ENCODE measurements at regions not wholly inside any gene's neighbourhood (a gene's known extent, or its start where the extent isn't known, plus 50 kb on each side); places are given as distances from the start of the nearest gene placed in this dataset.

GRCh38 chr4:116872308-116872707 lies 213.1 kb downstream of the TRAM1L1 start:
- H3K18ac ChIP-seq (ENCODE audit: low read length): no peak overlapping the region
- no peak overlapping the region for H3K4ac ChIP-seq (ENCODE audit: low read length)
- no peak overlapping the region for H4K8ac ChIP-seq (ENCODE audit: low read depth, low read length)
- H3K9me3 ChIP-seq (replicated peaks in 1 of 2; ENCODE audit: control insufficient read depth in 2 of 2, insufficient read depth in 1 of 2, low read depth in 1 of 2, low read length in 2 of 2): no peaks in the 10 kb centered on the region
- H2AK5ac ChIP-seq (ENCODE audit: low read depth, low read length): no peak overlapping the region
- no peak overlapping the region for H3K4me2 ChIP-seq (ENCODE audit: insufficient read depth, low read length, poor library complexity, severe bottlenecking)
- no peak overlapping the region for H4K91ac ChIP-seq (ENCODE audit: low read depth, low read length, poor library complexity)
- no peak overlapping the region for H3K9ac ChIP-seq (ENCODE audit: low read depth, low read length, poor library complexity)
- no peak for DNase-seq (ENCODE audit: low spot score)
- H3K36me3 ChIP-seq (replicated peaks in 1 of 2; ENCODE audit: control insufficient read depth in 2 of 2, insufficient read depth in 2 of 2, low read length in 2 of 2): no peaks in the 10 kb centered on the region
- H3K27me3 ChIP-seq (ENCODE audit: control insufficient read depth in 3 of 3, insufficient read depth in 3 of 3, low read depth in 1 of 3, low read length in 3 of 3): no peaks in the 10 kb centered on the region
- no peak overlapping the region for H3K27ac ChIP-seq (replicated peaks; ENCODE audit: low read length)
- no peak overlapping the region for H3K14ac ChIP-seq (ENCODE audit: low read length)
- WGBS, 2 donors (ENCODE audit: extremely low coverage in 2 of 2, insufficient read length in 2 of 2, insufficient replicate concordance in 1 of 2): no CpG with 5 or more reads among the region's 1 CpG
- H3K79me1 ChIP-seq (ENCODE audit: low read depth, low read length): no peaks in the 10 kb centered on the region
- H2BK12ac ChIP-seq (ENCODE audit: low read length): no peak overlapping the region
- H2AFZ ChIP-seq (ENCODE audit: low read length): no peak overlapping the region
- H3K4me3 ChIP-seq (ENCODE audit: low read length in 2 of 2): no peak overlapping the region
- H3K4me1 ChIP-seq (ENCODE audit: control insufficient read depth in 2 of 2, insufficient read depth in 1 of 2, low read depth in 1 of 2, low read length in 2 of 2): peaks cover 0 to 2% of the 10 kb centered on the region in 2 donors
- H2BK15ac ChIP-seq (ENCODE audit: low read length): no peak overlapping the region
- H2BK120ac ChIP-seq (ENCODE audit: low read depth, low read length): no peak overlapping the region
- no peak overlapping the region for H2BK5ac ChIP-seq (ENCODE audit: low read length)
- H3K23ac ChIP-seq (ENCODE audit: low read depth, low read length, poor library complexity): no peak overlapping the region

- H4K91ac ChIP-seq (ENCODE audit: low read depth, low read length, poor library complexity): no peak overlapping the region
- H2BK120ac ChIP-seq (ENCODE audit: low read depth, low read length): no peak overlapping the region
- H2BK12ac ChIP-seq (ENCODE audit: low read length): no peak overlapping the region
- H3K9me3 ChIP-seq (replicated peaks in 1 of 2; ENCODE audit: control insufficient read depth in 2 of 2, insufficient read depth in 1 of 2, low read depth in 1 of 2, low read length in 2 of 2): no peaks in the 10 kb centered on the region
- H3K36me3 ChIP-seq (replicated peaks in 1 of 2; ENCODE audit: control insufficient read depth in 2 of 2, insufficient read depth in 2 of 2, low read length in 2 of 2): no peaks in the 10 kb centered on the region
- H2AK5ac ChIP-seq (ENCODE audit: low read depth, low read length): no peak overlapping the region
- WGBS, 2 donors (ENCODE audit: extremely low coverage in 2 of 2, insufficient read length in 2 of 2, insufficient replicate concordance in 1 of 2): no CpG with 5 or more reads among the region's 3 CpGs
- H3K9ac ChIP-seq (ENCODE audit: low read depth, low read length, poor library complexity): no peak overlapping the region
- no peak overlapping the region for H4K8ac ChIP-seq (ENCODE audit: low read depth, low read length)
- no peaks in the 10 kb centered on the region for H3K79me1 ChIP-seq (ENCODE audit: low read depth, low read length)
- no peak for DNase-seq (ENCODE audit: low spot score)
- no peak overlapping the region for H3K4me2 ChIP-seq (ENCODE audit: insufficient read depth, low read length, poor library complexity, severe bottlenecking)
- no peak overlapping the region for H3K14ac ChIP-seq (ENCODE audit: low read length)
- H3K4me1 ChIP-seq (ENCODE audit: control insufficient read depth in 2 of 2, insufficient read depth in 1 of 2, low read depth in 1 of 2, low read length in 2 of 2): peaks cover 0 to 2% of the 10 kb centered on the region in 2 donors
- H3K4me3 ChIP-seq (ENCODE audit: low read length in 2 of 2): no peak overlapping the region
- no peak overlapping the region for H3K23ac ChIP-seq (ENCODE audit: low read depth, low read length, poor library complexity)
- H3K18ac ChIP-seq (ENCODE audit: low read length): no peak overlapping the region
- H2AFZ ChIP-seq (ENCODE audit: low read length): peak overlapping the region; percentile 57
- H2BK15ac ChIP-seq (ENCODE audit: low read length): no peak overlapping the region
- H3K4ac ChIP-seq (ENCODE audit: low read length): no peak overlapping the region
- no peak overlapping the region for H2BK5ac ChIP-seq (ENCODE audit: low read length)
- H3K27me3 ChIP-seq (ENCODE audit: control insufficient read depth in 3 of 3, insufficient read depth in 3 of 3, low read depth in 1 of 3, low read length in 3 of 3): no peaks in the 10 kb centered on the region
- H3K27ac ChIP-seq (replicated peaks; ENCODE audit: low read length): no peak overlapping the region
These were observed 214.7 kb downstream of the TRAM1L1 start for GRCh38 chr4:116870686-116871085.

GRCh38 chr4:116866106-116866505 lies 219.3 kb downstream of the TRAM1L1 start:
- no peaks in the 10 kb centered on the region for H3K36me3 ChIP-seq (replicated peaks in 1 of 2; ENCODE audit: control insufficient read depth in 2 of 2, insufficient read depth in 2 of 2, low read length in 2 of 2)
- H4K91ac ChIP-seq (ENCODE audit: low read depth, low read length, poor library complexity): no peak overlapping the region
- no peaks in the 10 kb centered on the region for H3K79me1 ChIP-seq (ENCODE audit: low read depth, low read length)
- H3K14ac ChIP-seq (ENCODE audit: low read length): no peak overlapping the region
- no peak overlapping the region for H2BK120ac ChIP-seq (ENCODE audit: low read depth, low read length)
- H3K18ac ChIP-seq (ENCODE audit: low read length): no peak overlapping the region
- no peak overlapping the region for H3K4ac ChIP-seq (ENCODE audit: low read length)
- H3K4me1 ChIP-seq (ENCODE audit: control insufficient read depth in 2 of 2, insufficient read depth in 1 of 2, low read depth in 1 of 2, low read length in 2 of 2): peaks cover 0 to 2% of the 10 kb centered on the region in 2 donors
- H2AFZ ChIP-seq (ENCODE audit: low read length): peak overlapping the region; percentile 76
- H3K4me2 ChIP-seq (ENCODE audit: insufficient read depth, low read length, poor library complexity, severe bottlenecking): no peak overlapping the region
- no peak overlapping the region for H3K27ac ChIP-seq (replicated peaks; ENCODE audit: low read length)
- WGBS, 2 donors (ENCODE audit: extremely low coverage in 2 of 2, insufficient read length in 2 of 2, insufficient replicate concordance in 1 of 2): no CpG with 5 or more reads among the region's 2 CpGs
- H2AK5ac ChIP-seq (ENCODE audit: low read depth, low read length): no peak overlapping the region
- no peak overlapping the region for H4K8ac ChIP-seq (ENCODE audit: low read depth, low read length)
- no peaks in the 10 kb centered on the region for H3K27me3 ChIP-seq (ENCODE audit: control insufficient read depth in 3 of 3, insufficient read depth in 3 of 3, low read depth in 1 of 3, low read length in 3 of 3)
- H2BK12ac ChIP-seq (ENCODE audit: low read length): no peak overlapping the region
- no peak overlapping the region for H3K23ac ChIP-seq (ENCODE audit: low read depth, low read length, poor library complexity)
- H2BK5ac ChIP-seq (ENCODE audit: low read length): no peak overlapping the region
- H3K4me3 ChIP-seq (ENCODE audit: low read length in 2 of 2): no peak overlapping the region
- H2BK15ac ChIP-seq (ENCODE audit: low read length): no peak overlapping the region
- DNase-seq (ENCODE audit: low spot score): no peak
- no peaks in the 10 kb centered on the region for H3K9me3 ChIP-seq (replicated peaks in 1 of 2; ENCODE audit: control insufficient read depth in 2 of 2, insufficient read depth in 1 of 2, low read depth in 1 of 2, low read length in 2 of 2)
- H3K9ac ChIP-seq (ENCODE audit: low read depth, low read length, poor library complexity): no peak overlapping the region

DNA sequence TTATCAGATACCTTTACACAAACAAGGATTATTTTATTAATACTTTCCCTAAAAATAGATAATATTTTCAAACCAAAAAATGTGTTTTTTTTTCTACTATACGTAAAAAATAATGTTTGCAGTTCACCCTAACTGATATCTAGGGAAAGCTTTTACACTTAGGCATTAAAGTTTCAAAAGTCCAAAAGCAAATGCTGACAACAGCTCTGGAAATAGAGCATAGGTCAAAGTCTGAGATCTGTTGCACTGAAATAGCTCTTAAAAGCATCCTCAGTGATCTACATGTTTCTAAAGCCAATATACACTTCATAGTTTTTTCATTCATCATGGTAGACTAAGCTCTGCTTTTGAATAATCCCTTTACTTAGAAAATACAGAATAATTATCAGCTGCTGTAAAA lies 222.8 kb downstream of the TRAM1L1 start:
- Histone ChIP-seq H2AK5ac (ENCODE audit: low read depth, low read length) (no peak overlapping the region), H3K4me2 (ENCODE audit: insufficient read depth, low read length, poor library complexity, severe bottlenecking) (no peak overlapping the region), H3K27me3 (ENCODE audit: control insufficient read depth in 3 of 3, insufficient read depth in 3 of 3, low read depth in 1 of 3, low read length in 3 of 3) (no peaks in the 10 kb centered on the region), H3K79me1 (ENCODE audit: low read depth, low read length) (no peaks in the 10 kb centered on the region), H3K4me1 (ENCODE audit: control insufficient read depth in 2 of 2, insufficient read depth in 1 of 2, low read depth in 1 of 2, low read length in 2 of 2) (no peaks in the 10 kb centered on the region), H3K36me3 (replicated peaks in 1 of 2; ENCODE audit: control insufficient read depth in 2 of 2, insufficient read depth in 2 of 2, low read length in 2 of 2) (no peaks in the 10 kb centered on the region), H2BK12ac (ENCODE audit: low read length) (no peak overlapping the region), H3K9ac (ENCODE audit: low read depth, low read length, poor library complexity) (no peak overlapping the region), H3K4me3 (ENCODE audit: low read length in 2 of 2) (no peak overlapping the region), H3K9me3 (replicated peaks in 1 of 2; ENCODE audit: control insufficient read depth in 2 of 2, insufficient read depth in 1 of 2, low read depth in 1 of 2, low read length in 2 of 2) (no peaks in the 10 kb centered on the region), H2BK15ac (ENCODE audit: low read length) (no peak overlapping the region), H3K27ac (replicated peaks; ENCODE audit: low read length) (no peak overlapping the region), H3K18ac (ENCODE audit: low read length) (no peak overlapping the region), H2AFZ (ENCODE audit: low read length) (no peak overlapping the region), H3K14ac (ENCODE audit: low read length) (no peak overlapping the region), H3K4ac (ENCODE audit: low read length) (no peak overlapping the region), H4K91ac (ENCODE audit: low read depth, low read length, poor library complexity) (no peak overlapping the region), H4K8ac (ENCODE audit: low read depth, low read length) (no peak overlapping the region), H3K23ac (ENCODE audit: low read depth, low read length, poor library complexity) (no peak overlapping the region), H2BK120ac (ENCODE audit: low read depth, low read length) (no peak overlapping the region), H2BK5ac (ENCODE audit: low read length) (no peak overlapping the region)
- no CpG with 5 or more reads among the region's 1 CpG for WGBS, 2 donors (ENCODE audit: extremely low coverage in 2 of 2, insufficient read length in 2 of 2, insufficient replicate concordance in 1 of 2)
- no peak for DNase-seq (ENCODE audit: low spot score)

All from neuronal stem cell (in vitro differentiated cells).